HG03064 (cell line): ENCODE measurements at regions not wholly inside any gene's neighbourhood (a gene's known extent, or its start where the extent isn't known, plus 50 kb on each side); places are given as distances from the start of the nearest gene placed in this dataset.
"Not testable (repeated sequence)": the region's sequence is repeated elsewhere in the genome, so short reads cannot be mapped to it uniquely, and the experiment has no call there.

Experiments used
- ATAC-seq: cut with Tn5 transposase; IDR thresholded peaks from one replicate; pipeline ENCODE4 v1.9.1; 2021; ENCODE audit warnings: low read depth; ENCODE audit not compliant: unreplicated experiment

DNA sequence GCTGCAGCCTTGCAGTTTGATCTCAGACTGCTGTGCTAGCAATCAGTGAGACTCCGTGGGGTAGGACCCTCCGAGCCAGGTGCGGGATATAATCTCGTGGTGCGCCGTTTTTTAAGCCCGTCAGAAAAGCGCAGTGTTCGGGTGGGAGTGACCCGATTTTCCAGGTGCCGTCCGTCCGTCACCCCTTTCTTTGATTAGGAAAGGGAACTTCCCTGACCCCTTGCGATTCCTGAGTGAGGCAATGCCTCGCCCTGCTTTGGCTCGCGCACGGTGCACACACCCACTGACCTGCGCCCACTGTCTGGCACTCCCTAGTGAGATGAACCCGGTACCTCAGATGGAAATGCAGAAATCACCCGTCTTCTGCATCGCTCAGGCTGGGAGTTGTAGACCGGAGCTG is 203.2 kb downstream of the SNCAIP start:
- not testable (repeated sequence) for ATAC-seq

DNA sequence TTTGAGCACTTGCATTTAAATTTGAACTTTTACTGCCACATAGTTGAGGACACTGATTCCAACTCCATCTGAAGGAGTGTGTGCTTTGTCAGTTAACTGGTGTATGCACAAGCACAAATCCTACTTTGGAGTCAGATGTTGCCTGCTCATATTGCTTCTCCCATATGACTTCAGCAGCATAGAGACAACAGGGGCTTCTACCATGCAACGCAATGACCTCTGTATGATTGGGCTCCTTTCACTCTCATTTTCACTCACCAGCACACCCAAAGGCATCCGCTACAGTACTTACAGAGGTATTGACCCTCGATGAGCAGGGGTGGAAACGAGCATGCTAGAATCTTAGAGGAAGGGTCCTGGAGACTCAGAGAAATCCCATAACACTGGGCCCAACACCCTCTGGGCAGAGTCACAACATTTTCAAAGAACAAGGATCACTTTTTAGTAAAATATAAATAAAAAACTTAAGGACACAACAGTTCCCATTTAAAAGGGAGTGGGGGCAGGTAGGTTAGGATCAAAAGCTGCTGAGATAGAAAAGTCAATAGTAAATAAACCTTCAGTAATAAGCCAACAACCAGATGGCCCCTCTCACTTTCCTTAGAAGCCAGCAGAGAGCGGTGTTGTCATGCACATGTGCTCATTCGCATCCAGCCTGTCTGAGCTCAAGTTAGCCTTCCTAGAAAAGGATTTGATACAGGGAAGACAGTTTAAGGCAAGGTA is 203.8 kb downstream of the SNCAIP start:
- ATAC-seq = no peak

DNA sequence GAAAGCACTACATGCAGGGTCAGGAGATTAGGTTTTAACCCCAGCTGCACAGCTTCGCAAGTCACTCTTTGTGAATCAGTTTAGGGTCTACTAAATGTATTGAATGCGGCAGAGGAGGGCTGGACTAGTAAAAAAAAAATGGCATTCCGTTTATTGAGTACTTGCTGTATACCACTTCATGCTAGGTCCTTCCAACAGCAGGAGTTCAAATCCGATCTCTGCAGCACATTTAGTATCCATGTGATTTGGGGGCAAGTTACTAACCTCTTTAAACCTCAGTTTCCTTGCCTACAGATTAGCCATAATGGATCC is 204.4 kb downstream of the SNCAIP start:
- no peak for ATAC-seq

DNA sequence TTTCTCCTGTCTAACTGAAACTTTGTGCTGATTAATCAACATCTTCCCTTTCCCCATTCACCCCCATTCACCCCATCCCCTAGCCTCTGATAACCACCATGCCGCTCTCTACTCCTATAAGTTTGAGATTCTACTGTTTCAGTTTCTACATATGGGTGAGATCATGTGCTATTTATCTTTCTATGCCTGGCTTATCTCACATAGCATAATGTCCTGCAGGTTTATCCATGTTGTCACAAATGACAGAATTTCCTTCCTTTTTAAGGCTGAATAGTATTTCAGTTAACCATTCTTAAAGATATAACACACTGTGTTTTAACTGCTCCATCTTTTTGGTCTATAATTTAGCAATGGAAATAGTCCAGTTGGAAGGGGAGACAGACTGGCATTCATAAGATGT is 205.1 kb downstream of the SNCAIP start:
- no peak for ATAC-seq

DNA sequence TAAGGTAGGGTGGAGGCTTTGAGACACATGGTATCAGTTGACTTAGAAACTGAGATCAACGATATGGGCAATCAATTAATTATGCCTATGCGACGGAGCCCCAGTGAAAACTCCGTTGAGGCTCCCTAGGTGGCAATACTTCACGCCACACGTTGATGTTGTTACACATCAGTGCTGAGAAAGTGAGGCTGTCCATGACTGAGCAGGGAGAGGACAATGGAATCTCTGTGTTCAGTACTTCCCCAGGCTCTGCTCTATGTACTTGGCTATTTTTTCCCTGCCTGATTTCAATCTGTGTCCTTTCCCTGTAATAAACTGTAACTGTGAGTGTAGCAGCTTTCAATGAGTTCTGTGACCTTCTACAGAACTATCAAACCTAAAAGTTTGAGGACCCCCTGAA is 211.7 kb downstream of the SNCAIP start:
- ATAC-seq = no peak

DNA sequence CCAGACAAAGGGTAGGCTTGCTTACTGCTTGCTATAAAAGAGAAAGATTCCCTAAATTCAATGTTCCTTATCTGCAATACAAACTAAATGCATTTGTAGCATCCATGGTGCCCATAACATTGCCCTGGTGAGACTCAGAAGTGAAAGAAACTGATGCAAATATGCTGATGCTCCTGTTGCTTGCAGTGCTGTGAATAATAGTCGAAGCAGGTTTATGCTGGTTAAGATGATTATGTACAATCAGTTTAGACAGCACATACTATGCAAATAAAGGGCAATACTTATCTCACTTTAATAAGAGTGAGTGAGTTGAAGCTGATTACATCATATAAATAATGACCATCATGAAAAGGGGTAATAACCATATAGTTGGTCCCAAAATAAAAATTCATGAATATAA is 215.5 kb downstream of the SNCAIP start:
- no peak for ATAC-seq

DNA sequence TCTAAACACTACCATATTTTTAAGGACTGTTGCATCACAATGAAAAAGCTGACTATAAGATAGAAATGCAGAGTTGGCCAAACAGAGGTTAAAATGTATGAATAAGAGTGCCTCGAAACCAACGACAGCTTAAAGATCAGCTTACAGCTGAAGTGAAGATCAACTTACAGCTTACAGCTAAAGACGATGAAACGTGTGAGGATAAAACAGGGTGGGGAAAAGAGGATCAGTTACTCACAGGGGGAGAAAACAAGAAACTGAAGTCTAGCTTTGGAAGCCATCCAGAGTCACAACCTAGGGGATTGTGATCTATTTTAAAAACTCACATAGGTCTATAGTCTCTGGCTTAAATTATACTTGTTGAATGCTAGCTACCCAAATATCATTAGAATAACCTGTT is 220.0 kb downstream of the SNCAIP start:
- no peak for ATAC-seq

DNA sequence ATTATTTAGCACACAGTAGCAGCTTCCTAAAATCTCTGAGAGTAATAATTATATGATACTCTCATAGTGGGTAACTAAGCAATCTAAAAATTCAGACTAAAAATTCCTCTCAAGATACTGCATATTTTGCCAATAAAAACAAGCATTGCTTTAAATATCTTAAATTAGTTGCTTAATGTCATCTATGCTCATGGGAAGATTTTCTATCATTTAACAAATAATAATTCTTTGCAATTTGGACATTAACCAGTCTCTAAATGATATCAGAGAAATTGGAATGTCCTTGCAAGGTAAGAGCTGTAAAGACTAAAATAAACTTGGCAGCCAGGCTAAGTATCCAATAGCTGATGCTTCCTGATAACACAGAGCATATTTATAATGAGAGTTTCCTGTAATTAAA is 221.8 kb downstream of the SNCAIP start:
- ATAC-seq = no peak

DNA sequence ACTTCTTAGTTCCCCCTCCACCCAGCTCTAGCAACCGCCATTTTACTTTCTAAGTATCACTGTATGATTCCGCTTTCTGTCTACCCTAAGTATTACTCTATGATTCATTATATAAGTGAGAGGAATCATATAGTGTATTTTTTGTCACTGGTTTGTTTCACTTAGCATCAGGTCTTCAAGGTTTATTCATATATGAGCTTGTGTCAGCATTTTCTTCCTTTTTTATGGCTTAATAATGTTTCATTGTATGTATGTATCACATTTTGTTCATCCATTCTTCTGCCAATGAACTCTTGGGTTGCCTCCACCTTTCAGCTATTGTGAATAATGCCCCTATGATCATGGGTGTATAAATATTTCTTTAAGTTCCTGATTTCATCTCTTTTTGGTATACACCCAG is 222.8 kb downstream of the SNCAIP start:
- no peak for ATAC-seq

DNA sequence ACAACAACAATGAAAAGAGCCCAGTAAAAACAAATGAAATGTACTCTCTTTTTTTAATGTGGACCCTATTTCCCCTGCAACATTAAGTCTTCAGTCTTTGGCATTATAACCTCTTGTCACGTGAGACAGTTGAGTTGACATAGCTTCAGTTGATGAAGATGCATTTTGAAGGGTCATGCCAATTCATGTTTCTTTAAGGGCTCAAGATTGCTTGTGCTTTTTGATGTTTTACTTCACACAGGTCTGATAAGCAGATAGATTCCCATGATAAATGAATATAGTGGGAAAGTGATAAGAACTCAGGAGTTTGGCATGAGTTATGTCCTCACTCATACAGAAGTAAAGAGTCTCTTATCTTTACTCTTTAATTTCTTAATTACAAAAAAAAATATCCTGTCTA is 229.4 kb downstream of the SNCAIP start:
- no peak for ATAC-seq

DNA sequence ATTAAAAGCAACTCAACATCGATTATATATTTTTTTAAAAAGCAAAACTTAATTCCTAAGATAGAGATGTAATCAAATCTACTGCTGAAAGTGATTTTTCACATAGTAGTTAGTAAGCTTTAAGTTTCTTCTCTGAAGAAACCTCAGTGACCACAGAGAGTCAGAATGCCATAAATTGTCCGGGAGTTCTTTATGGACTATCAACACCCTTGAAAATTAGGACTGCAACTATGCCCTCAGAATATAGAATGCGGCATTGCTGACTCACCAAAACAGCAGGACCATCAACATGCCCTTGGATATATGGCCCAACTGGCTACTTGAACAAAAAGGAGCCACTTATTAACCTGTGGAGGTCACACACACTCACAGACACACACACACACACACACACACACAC is 228.9 kb upstream of the SNX2 start:
- no peak for ATAC-seq

DNA sequence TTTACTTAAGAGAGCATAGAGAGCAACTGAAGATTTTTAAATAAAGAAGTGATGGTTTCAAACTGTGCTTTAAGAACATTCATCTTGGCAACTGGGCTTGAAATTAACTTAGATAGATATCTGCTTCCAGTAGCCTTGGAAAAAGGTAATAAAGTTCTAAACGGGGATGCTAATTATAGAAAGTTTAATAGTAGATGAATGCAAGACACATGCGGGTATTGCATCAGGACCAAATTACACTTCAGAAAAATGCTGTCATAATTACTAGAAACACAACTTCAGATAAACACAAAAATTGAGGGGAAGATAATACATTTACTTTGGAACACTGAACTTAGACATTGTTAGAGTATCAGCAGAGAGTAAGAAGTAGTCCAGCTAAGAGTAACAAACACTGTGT is 227.7 kb upstream of the SNX2 start:
- no peak for ATAC-seq

DNA sequence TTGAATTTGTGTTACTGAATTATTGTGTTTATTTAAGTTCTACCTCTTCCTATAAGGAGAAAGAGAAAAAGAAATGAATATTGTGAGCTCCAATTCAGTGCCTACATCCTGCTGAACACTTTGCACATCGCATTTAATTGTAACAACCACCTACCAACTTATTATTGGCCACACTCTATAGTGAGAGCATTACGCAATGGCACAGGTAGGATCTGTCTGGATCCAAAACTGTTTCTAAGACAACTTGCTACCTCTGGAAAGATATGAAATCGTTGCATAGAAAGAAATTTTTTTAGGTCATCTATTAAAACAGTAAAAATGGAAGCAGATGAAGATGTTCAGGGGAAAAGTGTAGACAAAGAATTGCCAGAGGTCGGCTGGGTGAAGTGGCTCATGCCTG is 227.2 kb upstream of the SNX2 start:
- ATAC-seq = no peak

DNA sequence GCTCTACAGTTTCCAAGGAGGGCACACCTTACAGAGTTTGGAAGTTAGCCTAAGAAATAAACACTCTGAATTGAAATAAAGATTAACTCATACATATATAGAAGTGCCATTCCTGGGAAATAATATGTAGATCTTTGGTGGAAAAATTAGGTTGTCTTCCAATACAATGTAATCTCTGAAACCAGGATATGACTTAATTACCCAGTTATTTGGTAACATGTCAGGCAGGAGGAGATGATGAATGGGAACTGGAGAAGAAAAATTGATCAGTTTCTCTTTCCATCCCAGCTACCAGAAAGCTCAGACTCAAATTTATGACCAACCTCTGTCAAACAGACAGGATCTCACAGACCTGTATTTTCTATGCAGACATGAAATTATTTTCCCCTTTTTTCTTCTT is 215.2 kb upstream of the SNX2 start:
- no peak for ATAC-seq

DNA sequence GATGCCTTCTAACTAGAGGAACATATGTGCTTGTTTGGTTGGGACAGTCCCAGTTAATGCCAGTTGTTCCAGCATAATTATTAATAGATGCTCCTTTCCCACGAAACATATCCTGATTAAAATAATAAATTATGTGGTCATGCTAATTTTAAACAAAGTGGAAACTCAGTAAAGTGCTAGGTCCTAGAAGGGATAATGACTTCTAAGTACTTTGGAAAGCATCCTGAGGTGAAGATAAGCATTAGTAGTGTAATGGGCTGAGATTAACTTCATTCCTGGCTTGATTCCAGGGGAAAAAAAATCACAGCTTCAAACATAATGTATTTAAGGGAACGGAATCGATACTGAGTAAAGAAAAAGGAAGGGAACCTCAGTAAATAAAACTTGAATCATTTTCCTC is 213.7 kb upstream of the SNX2 start:
- no peak for ATAC-seq

DNA sequence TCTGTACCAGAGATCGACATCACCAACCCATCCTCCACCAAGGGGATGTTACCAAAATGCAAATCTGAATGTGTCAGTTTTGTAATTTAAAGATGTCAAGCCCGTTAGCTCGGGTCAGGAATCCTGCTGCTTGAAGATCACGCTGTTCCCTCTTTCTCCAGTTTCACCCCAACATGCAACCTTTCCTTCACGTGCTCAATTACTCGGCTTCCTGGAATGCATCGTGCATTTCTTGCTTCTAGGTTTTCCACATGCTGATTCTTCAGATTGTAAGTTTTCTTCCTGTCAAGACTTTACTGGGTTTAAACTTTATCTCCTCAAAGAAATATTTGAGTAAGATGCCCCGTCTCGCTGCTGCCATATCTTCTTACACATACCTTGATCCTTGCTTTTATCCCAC is 209.5 kb upstream of the SNX2 start:
- no peak for ATAC-seq

DNA sequence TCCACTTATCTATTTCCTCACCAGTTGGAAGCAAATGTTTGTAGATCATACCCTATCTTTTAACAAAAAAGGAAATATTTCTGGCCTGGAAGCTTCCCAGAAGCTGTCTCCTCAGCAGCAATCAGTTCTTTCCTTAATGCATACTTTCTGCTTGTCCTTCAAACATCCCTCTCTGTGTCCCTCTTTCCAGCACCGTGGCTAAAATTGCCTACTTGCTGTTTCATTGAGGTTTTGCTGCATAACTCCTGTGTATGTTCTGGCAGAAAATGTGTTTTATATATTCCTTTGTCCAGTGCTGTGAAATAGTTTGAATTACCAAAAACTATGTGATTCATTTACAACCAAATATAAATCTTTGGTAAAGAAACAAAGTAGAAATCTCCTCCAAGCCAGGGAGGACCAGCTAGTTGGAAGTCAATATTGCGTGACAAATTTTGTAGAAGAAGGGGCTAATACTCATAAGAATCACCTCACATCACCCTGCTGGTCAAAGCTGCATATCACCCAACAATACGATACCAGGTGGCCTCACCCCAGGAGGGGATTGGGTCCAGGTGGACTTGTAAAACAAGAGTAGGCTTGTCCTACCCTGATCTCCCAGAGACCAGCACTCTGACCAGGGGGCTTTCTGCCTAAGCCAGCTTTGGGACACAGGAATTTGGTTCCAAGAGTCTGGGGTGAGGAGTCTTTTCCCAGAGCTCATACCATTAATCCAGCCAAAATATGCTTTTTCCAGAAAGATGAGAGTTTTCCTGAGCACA is 198.4 kb upstream of the SNX2 start:
- ATAC-seq = no peak

DNA sequence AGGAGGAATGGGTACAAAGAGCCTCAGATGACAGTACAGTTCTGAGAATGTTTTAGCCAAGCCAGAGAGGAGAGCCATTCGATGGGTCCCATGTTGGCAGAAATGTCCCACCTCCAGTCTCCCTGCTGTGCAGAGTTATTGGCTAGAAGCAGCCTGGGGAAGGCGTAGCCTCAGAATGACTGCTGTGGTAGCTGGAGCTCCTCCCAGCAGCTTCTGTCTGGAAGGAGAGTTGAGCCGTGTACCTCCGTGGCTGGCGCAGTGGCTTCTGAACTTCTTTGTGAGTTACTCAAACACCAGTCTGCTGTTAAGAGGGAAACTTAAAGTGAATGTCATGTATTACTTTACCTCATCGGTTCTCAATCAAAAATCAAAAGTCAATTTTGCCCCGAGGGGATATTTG is 193.3 kb upstream of the SNX2 start:
- no peak for ATAC-seq

DNA sequence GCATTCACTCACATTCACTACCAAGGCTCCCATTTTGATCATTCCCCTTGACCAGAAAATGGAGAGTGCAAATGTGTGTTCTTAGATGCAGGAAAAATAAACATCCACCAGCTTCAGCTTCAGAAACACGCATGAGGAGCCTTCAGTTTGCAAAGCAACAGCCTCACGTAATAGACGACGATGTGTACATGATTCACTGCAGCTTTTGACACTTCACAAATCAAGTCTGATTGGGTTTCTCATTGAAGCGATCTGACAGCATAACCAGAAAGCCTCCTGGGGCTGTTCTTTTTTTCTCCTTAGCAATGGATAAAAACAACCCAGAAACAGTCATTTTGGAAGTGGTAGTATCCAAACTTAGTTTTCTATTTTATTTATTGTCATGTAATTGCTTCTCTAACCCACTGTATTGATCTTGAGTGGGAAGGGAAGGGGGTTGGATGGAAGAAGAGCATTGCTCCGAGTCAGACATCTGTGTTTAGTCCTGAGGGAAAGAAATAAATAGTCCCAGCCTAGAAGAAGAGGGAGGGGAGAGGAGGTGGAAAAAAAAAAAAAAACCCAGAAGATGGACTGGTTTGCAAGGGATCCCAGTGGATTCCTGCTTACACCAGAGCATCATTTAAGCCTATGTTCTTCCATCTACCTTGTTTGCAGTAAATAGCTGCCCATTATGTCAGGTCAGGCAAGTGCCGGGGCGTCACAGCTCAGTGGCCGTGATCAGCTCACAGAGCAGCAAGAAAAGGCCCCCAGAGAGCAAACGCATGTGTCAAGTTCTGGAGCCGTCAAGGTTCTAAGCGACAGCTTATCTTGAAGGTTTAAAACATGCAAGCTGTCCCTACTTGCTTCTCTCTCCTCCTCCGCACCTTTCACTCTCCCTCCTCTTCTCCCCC is 190.2 kb upstream of the SNX2 start:
- ATAC-seq = no peak

DNA sequence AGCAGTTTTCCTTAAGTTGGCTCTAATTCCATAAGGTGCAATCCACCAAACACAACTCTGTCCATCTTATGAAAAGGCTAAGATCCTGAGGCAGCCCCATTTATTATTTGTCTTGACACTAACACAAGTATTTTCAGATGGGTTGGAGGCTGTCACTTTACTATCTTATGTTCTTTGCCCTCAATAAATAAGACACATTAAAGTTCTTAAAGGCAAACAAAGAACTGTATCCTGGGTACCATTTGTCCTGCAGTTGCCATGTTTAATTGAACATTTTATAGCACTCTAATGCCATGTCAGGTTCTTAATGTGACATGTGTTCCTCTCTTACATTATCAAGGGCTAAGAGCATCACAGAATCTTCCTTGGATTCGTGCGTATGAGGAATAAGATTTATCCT is 189.5 kb upstream of the SNX2 start:
- no peak for ATAC-seq

DNA sequence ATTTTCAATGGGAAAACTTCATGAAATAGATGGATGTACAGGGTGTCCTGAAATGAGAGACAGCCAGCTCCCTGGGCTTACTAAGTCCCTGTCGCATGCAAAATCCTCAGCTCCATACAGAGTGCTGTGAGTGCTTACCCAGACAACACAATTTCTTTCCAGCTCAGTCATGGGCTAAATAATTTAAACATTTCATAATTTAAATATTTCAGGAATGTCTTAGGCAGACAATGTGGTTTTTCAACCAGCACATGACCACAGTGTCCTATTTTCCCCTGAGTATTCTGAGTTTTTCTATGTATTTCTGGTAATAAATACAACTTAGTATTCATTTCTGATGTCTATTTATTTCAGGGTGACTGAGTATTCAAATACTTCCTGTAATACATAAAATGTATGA is 188.5 kb upstream of the SNX2 start:
- no peak for ATAC-seq

DNA sequence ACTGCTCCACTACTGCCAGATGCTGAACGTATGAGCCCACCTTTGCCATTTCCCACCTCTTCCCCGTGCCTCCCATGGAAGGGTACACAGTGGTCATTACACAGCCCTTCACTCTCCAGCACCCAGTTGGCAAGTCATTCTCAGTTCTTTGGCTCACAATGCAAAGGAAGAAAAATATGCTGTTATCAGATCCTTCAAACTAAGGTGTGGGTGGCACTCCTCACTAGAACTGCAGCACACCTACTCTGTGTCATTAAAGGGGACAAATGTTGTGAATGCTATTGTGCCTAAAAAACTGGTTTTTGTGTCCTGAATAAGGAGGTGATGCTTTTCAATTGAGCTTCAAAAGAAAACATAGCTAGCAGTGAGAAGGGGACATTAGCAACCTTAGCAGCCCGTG is 183.1 kb upstream of the SNX2 start:
- ATAC-seq = no peak
